ENCODE measurements at regions not wholly inside any gene's neighbourhood (a gene's known extent, or its start where the extent isn't known, plus 50 kb on each side); places are given as distances from the start of the nearest gene placed in this dataset.

- Histone ChIP-seq H3K9me3 (ENCODE audit: low read depth) (no peaks in the 10 kb centered on the region), H3K4me3 (no peak overlapping the region), H3K27ac (no peak overlapping the region), H3F3A (ENCODE audit: low read depth) (no peaks in the 10 kb centered on the region), H2AFZ (replicated peaks) (no peak overlapping the region), H3K36me3 (no peaks in the 10 kb centered on the region), H3K79me2 (ENCODE audit: low read depth) (no peaks in the 10 kb centered on the region), H3K27me3 (no peaks in the 10 kb centered on the region), H4K20me1 (ENCODE audit: low read depth) (no peaks in the 10 kb centered on the region), H3K9ac (no peak overlapping the region), H3K4me2 (no peak overlapping the region), H3K4me1 (no peaks in the 10 kb centered on the region)
- Mint-ChIP-seq H3K9me3 (no peaks in the 10 kb centered on the region), H3K27me3 (ENCODE audit: insufficient read depth, low read depth) (peaks cover 2% of the 10 kb centered on the region), H3K27ac (no peak overlapping the region), H3K4me1 (no peaks in the 10 kb centered on the region), H3K4me3 (no peak overlapping the region), H3K36me3 (no peaks in the 10 kb centered on the region)
- TF ChIP-seq EZH2 (IDR thresholded peaks at IDR 0.05): no peak
- no peak for TF ChIP-seq EZH2phosphoT487 (IDR thresholded peaks at IDR 0.05)
- no peak for TF ChIP-seq CTCF (IDR thresholded peaks at IDR 0.05)
- DNase-seq (ENCODE audit: low spot score): no peak
Measured at GRCh38 chr5:29023541-29023940, 1985.2 kb upstream of the CDH9 start.

- DNase-seq (ENCODE audit: low spot score): no peak
- Histone ChIP-seq H3K4me2 (no peak overlapping the region), H4K20me1 (ENCODE audit: low read depth) (no peaks in the 10 kb centered on the region), H3K9ac (no peak overlapping the region), H3F3A (ENCODE audit: low read depth) (no peaks in the 10 kb centered on the region), H3K79me2 (ENCODE audit: low read depth) (no peaks in the 10 kb centered on the region), H3K27ac (no peak overlapping the region), H3K36me3 (no peaks in the 10 kb centered on the region), H3K4me3 (no peak overlapping the region), H2AFZ (replicated peaks) (no peak overlapping the region), H3K27me3 (no peaks in the 10 kb centered on the region), H3K4me1 (no peaks in the 10 kb centered on the region), H3K9me3 (ENCODE audit: low read depth) (no peaks in the 10 kb centered on the region)
- Mint-ChIP-seq H3K4me3 (no peak overlapping the region), H3K9me3 (no peaks in the 10 kb centered on the region), H3K36me3 (no peaks in the 10 kb centered on the region), H3K4me1 (no peaks in the 10 kb centered on the region), H3K27me3 (ENCODE audit: insufficient read depth, low read depth) (no peaks in the 10 kb centered on the region), H3K27ac (no peak overlapping the region)
- TF ChIP-seq CTCF (IDR thresholded peaks at IDR 0.05) (no peak), EZH2phosphoT487 (IDR thresholded peaks at IDR 0.05) (no peak), EZH2 (IDR thresholded peaks at IDR 0.05) (no peak)
Measured at GRCh38 chr5:29017501-29017900, 1979.1 kb upstream of the CDH9 start.

GRCh38 chr5:29016067-29016466 lies 1977.7 kb upstream of the CDH9 start:
- Mint-ChIP-seq H3K36me3 (no peaks in the 10 kb centered on the region), H3K9me3 (no peaks in the 10 kb centered on the region)
- no peak for TF ChIP-seq EZH2phosphoT487 (IDR thresholded peaks at IDR 0.05)
- TF ChIP-seq CTCF (IDR thresholded peaks at IDR 0.05): no peak
- no peak for TF ChIP-seq EZH2 (IDR thresholded peaks at IDR 0.05)

More at GRCh38 chr5:29016067-29016466, 1977.7 kb upstream of the CDH9 start:
- Histone ChIP-seq H3K36me3 (no peaks in the 10 kb centered on the region), H3K4me2 (no peak overlapping the region), H3K27me3 (no peaks in the 10 kb centered on the region), H3K79me2 (ENCODE audit: low read depth) (no peaks in the 10 kb centered on the region), H3K9me3 (ENCODE audit: low read depth) (no peaks in the 10 kb centered on the region), H3K4me1 (no peaks in the 10 kb centered on the region), H3K9ac (no peak overlapping the region), H3K27ac (no peak overlapping the region), H3F3A (ENCODE audit: low read depth) (no peaks in the 10 kb centered on the region), H4K20me1 (ENCODE audit: low read depth) (no peaks in the 10 kb centered on the region), H2AFZ (replicated peaks) (no peak overlapping the region), H3K4me3 (no peak overlapping the region)
- Mint-ChIP-seq H3K27me3 (ENCODE audit: insufficient read depth, low read depth) (no peaks in the 10 kb centered on the region), H3K4me1 (no peaks in the 10 kb centered on the region), H3K4me3 (no peak overlapping the region), H3K27ac (no peak overlapping the region)
- no peak for DNase-seq (ENCODE audit: low spot score)
